ENCODE measurements at regions not wholly inside any gene's neighbourhood (a gene's known extent, or its start where the extent isn't known, plus 50 kb on each side); places are given as distances from the start of the nearest gene placed in this dataset.

GRCh38 chr11:80371931-80372330 is 931.1 kb upstream of the TENM4 start:
- Histone ChIP-seq H3K4me3 (replicated peaks; ENCODE audit: insufficient read depth, low read length) (no peak overlapping the region), H3K27me3 (ENCODE audit: insufficient read depth, poor library complexity, severe bottlenecking) (no peaks in the 10 kb centered on the region), H3K27ac (replicated peaks) (no peak overlapping the region)
- no peak for DNase-seq (ENCODE audit: low read depth in 1 of 2, low spot score in 1 of 2)
- TF ChIP-seq POLR2AphosphoS5 (IDR thresholded peaks at IDR 0.05; ENCODE audit: low read depth) (no peak), SPI1 (IDR thresholded peaks at IDR 0.05; ENCODE audit: borderline replicate concordance, low read depth) (no peak), GABPA (IDR thresholded peaks at IDR 0.05; ENCODE audit: low read depth) (no peak), CTCF (IDR thresholded peaks at IDR 0.05; ENCODE audit: insufficient read depth, low read length) (no peak), REST (IDR thresholded peaks at IDR 0.05; ENCODE audit: insufficient replicate concordance, low read depth) (no peak)

DNA sequence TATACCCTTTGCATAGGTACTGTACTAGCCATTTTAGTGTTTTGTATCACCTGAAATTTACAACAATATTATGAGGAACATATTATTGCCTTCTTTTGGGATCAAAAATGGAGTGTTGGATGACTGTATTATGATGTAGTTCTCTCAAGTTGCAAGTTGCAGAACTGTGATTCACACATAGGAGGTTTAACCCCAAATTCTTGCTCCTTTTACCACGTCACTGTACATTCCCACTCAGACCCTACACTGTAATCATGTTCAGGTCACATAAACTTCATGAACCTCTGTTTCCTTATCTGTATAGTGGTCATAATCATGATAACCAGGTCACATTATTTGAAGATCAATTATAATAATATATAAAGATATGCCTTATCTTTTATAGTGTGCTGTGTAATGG is 925.1 kb upstream of the TENM4 start:
- DNase-seq (ENCODE audit: low read depth in 1 of 2, low spot score in 1 of 2), result no peak
- TF ChIP-seq CTCF (IDR thresholded peaks at IDR 0.05; ENCODE audit: insufficient read depth, low read length) (no peak), REST (IDR thresholded peaks at IDR 0.05; ENCODE audit: insufficient replicate concordance, low read depth) (no peak), GABPA (IDR thresholded peaks at IDR 0.05; ENCODE audit: low read depth) (no peak), POLR2AphosphoS5 (IDR thresholded peaks at IDR 0.05; ENCODE audit: low read depth) (no peak), SPI1 (IDR thresholded peaks at IDR 0.05; ENCODE audit: borderline replicate concordance, low read depth) (no peak)
- Histone ChIP-seq H3K4me3 (replicated peaks; ENCODE audit: insufficient read depth, low read length) (no peak overlapping the region), H3K27me3 (ENCODE audit: insufficient read depth, poor library complexity, severe bottlenecking) (no peaks in the 10 kb centered on the region), H3K27ac (replicated peaks) (no peak overlapping the region)

DNA sequence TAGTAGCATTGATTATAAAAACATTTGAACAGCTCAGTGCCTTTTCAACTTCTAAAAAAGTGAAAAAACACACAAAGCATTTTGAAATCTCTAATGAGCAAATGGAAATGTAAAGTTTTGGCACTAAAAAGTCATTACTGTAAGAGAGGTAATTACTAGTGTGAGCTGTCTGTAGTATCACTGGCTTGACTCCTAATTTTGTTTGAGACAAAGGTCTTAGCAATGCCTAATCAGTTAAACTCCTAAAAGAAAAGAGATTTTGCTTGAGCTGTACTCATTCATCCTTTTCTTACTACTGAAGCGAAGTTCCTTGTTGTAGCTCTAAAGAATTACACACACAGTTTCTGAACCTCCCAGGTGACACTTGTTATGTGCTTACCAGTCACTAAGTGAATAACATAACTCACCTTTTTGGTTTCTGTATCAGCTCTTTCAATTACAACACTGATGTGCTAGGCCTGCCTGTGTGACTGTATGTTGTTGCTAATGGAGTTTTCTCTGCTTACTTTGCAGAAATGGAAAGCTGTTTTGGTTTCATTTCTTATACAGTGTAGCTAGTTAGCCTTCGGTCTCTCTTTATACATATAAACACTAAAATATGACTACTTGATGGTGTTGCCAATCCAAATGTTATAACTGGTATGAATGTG is 924.4 kb upstream of the TENM4 start:
- no peak overlapping the region for H3K27ac ChIP-seq (replicated peaks)
- H3K4me3 ChIP-seq (replicated peaks; ENCODE audit: insufficient read depth, low read length), result no peak overlapping the region
- DNase-seq (ENCODE audit: low read depth in 1 of 2, low spot score in 1 of 2), result no peak
- H3K27me3 ChIP-seq (ENCODE audit: insufficient read depth, poor library complexity, severe bottlenecking), result no peaks in the 10 kb centered on the region
- TF ChIP-seq SPI1 (IDR thresholded peaks at IDR 0.05; ENCODE audit: borderline replicate concordance, low read depth) (no peak), REST (IDR thresholded peaks at IDR 0.05; ENCODE audit: insufficient replicate concordance, low read depth) (no peak), GABPA (IDR thresholded peaks at IDR 0.05; ENCODE audit: low read depth) (no peak), CTCF (IDR thresholded peaks at IDR 0.05; ENCODE audit: insufficient read depth, low read length) (no peak), POLR2AphosphoS5 (IDR thresholded peaks at IDR 0.05; ENCODE audit: low read depth) (no peak)

Data from HL-60 (cell line).